ENCODE measurements at regions not wholly inside any gene's neighbourhood (a gene's known extent, or its start where the extent isn't known, plus 50 kb on each side); places are given as distances from the start of the nearest gene placed in this dataset.
"Not testable (repeated sequence)": the region's sequence is repeated elsewhere in the genome, so short reads cannot be mapped to it uniquely, and the experiment has no call there.

- H3K27me3 ChIP-seq (ENCODE audit: control insufficient read depth, insufficient read depth, low read length) = peaks cover 44% of the 10 kb centered on the region
- no peak overlapping the region for H3K9ac ChIP-seq (ENCODE audit: low read length)
- H3K27ac ChIP-seq (ENCODE audit: low read depth, low read length) = no peak overlapping the region
- no peaks in the 10 kb centered on the region for H3K36me3 ChIP-seq (ENCODE audit: control insufficient read depth, insufficient read depth, low read length)
- no peaks in the 10 kb centered on the region for H3K4me1 ChIP-seq (ENCODE audit: control insufficient read depth, insufficient read depth, low read length)
- no peak overlapping the region for H3K4me3 ChIP-seq (ENCODE audit: low read depth, low read length)
- H3K9me3 ChIP-seq (ENCODE audit: control insufficient read depth, insufficient read depth, low read depth, low read length) = no peaks in the 10 kb centered on the region
Observed at GRCh38 chrX:110938977-110939732, 143.5 kb upstream of the CHRDL1 start.

GRCh38 chrX:110924871-110925270 lies 129.3 kb upstream of the CHRDL1 start:
- no peak overlapping the region for H3K4me3 ChIP-seq (ENCODE audit: low read depth, low read length)
- H3K36me3 ChIP-seq (ENCODE audit: control insufficient read depth, insufficient read depth, low read length) = no peaks in the 10 kb centered on the region
- no peaks in the 10 kb centered on the region for H3K4me1 ChIP-seq (ENCODE audit: control insufficient read depth, insufficient read depth, low read length)
- no peak overlapping the region for H3K9ac ChIP-seq (ENCODE audit: low read length)
- H3K27me3 ChIP-seq (ENCODE audit: control insufficient read depth, insufficient read depth, low read length) = peaks cover 24% of the 10 kb centered on the region; the same call in 1 of the 2 replicates
- H3K9me3 ChIP-seq (ENCODE audit: control insufficient read depth, insufficient read depth, low read depth, low read length) = no peaks in the 10 kb centered on the region
- H3K27ac ChIP-seq (ENCODE audit: low read depth, low read length) = no peak overlapping the region

GRCh38 chrX:110920991-110921390 lies 125.4 kb upstream of the CHRDL1 start:
- H3K4me3 ChIP-seq (ENCODE audit: low read depth, low read length) = no peak overlapping the region
- no peak overlapping the region for H3K27ac ChIP-seq (ENCODE audit: low read depth, low read length)
- no peak overlapping the region for H3K9ac ChIP-seq (ENCODE audit: low read length)
- H3K36me3 ChIP-seq (ENCODE audit: control insufficient read depth, insufficient read depth, low read length) = no peaks in the 10 kb centered on the region
- H3K4me1 ChIP-seq (ENCODE audit: control insufficient read depth, insufficient read depth, low read length) = no peaks in the 10 kb centered on the region
- no peaks in the 10 kb centered on the region for H3K9me3 ChIP-seq (ENCODE audit: control insufficient read depth, insufficient read depth, low read depth, low read length)
- peaks cover 18% of the 10 kb centered on the region; the same call in 1 of the 2 replicates for H3K27me3 ChIP-seq (ENCODE audit: control insufficient read depth, insufficient read depth, low read length)

GRCh38 chrX:110915570-110915969 lies 120.0 kb upstream of the CHRDL1 start:
- H3K27ac ChIP-seq (ENCODE audit: low read depth, low read length) = no peak overlapping the region
- H3K27me3 ChIP-seq (ENCODE audit: control insufficient read depth, insufficient read depth, low read length) = peaks cover 36% of the 10 kb centered on the region; the same call in 1 of the 2 replicates
- no peaks in the 10 kb centered on the region for H3K4me1 ChIP-seq (ENCODE audit: control insufficient read depth, insufficient read depth, low read length)
- H3K9ac ChIP-seq (ENCODE audit: low read length) = no peak overlapping the region
- H3K4me3 ChIP-seq (ENCODE audit: low read depth, low read length) = no peak overlapping the region
- no peaks in the 10 kb centered on the region for H3K9me3 ChIP-seq (ENCODE audit: control insufficient read depth, insufficient read depth, low read depth, low read length)
- no peaks in the 10 kb centered on the region for H3K36me3 ChIP-seq (ENCODE audit: control insufficient read depth, insufficient read depth, low read length)

GRCh38 chrX:110915111-110915510 lies 119.5 kb upstream of the CHRDL1 start:
- no peak overlapping the region for H3K9ac ChIP-seq (ENCODE audit: low read length)
- peaks cover 36% of the 10 kb centered on the region; the same call in 1 of the 2 replicates for H3K27me3 ChIP-seq (ENCODE audit: control insufficient read depth, insufficient read depth, low read length)
- H3K27ac ChIP-seq (ENCODE audit: low read depth, low read length) = no peak overlapping the region
- no peak overlapping the region for H3K4me3 ChIP-seq (ENCODE audit: low read depth, low read length)
- no peaks in the 10 kb centered on the region for H3K4me1 ChIP-seq (ENCODE audit: control insufficient read depth, insufficient read depth, low read length)
- H3K9me3 ChIP-seq (ENCODE audit: control insufficient read depth, insufficient read depth, low read depth, low read length) = no peaks in the 10 kb centered on the region
- no peaks in the 10 kb centered on the region for H3K36me3 ChIP-seq (ENCODE audit: control insufficient read depth, insufficient read depth, low read length)

GRCh38 chrX:110914281-110914680 lies 118.7 kb upstream of the CHRDL1 start:
- no peak overlapping the region for H3K9ac ChIP-seq (ENCODE audit: low read length)
- no peaks in the 10 kb centered on the region for H3K9me3 ChIP-seq (ENCODE audit: control insufficient read depth, insufficient read depth, low read depth, low read length)
- H3K36me3 ChIP-seq (ENCODE audit: control insufficient read depth, insufficient read depth, low read length) = no peaks in the 10 kb centered on the region
- H3K4me3 ChIP-seq (ENCODE audit: low read depth, low read length) = no peak overlapping the region
- H3K27me3 ChIP-seq (ENCODE audit: control insufficient read depth, insufficient read depth, low read length) = peaks cover 29% of the 10 kb centered on the region; the same call in 1 of the 2 replicates
- no peak overlapping the region for H3K27ac ChIP-seq (ENCODE audit: low read depth, low read length)
- H3K4me1 ChIP-seq (ENCODE audit: control insufficient read depth, insufficient read depth, low read length) = no peaks in the 10 kb centered on the region

GRCh38 chrX:110904747-110905146 lies 109.1 kb upstream of the CHRDL1 start:
- H3K27me3 ChIP-seq (ENCODE audit: control insufficient read depth, insufficient read depth, low read length) = peaks cover 10% of the 10 kb centered on the region
- not testable (repeated sequence) for H3K27ac ChIP-seq (ENCODE audit: low read depth, low read length); H3K4me3 ChIP-seq (ENCODE audit: low read depth, low read length); H3K36me3 ChIP-seq (ENCODE audit: control insufficient read depth, insufficient read depth, low read length); H3K9ac ChIP-seq (ENCODE audit: low read length); H3K4me1 ChIP-seq (ENCODE audit: control insufficient read depth, insufficient read depth, low read length)
- peaks cover 25% of the 10 kb centered on the region for H3K9me3 ChIP-seq (ENCODE audit: control insufficient read depth, insufficient read depth, low read depth, low read length)

GRCh38 chrX:110881971-110882370 lies 86.4 kb upstream of the CHRDL1 start:
- no peak overlapping the region for H3K9ac ChIP-seq (ENCODE audit: low read length)
- no peak overlapping the region for H3K4me3 ChIP-seq (ENCODE audit: low read depth, low read length)
- peaks cover 8% of the 10 kb centered on the region for H3K9me3 ChIP-seq (ENCODE audit: control insufficient read depth, insufficient read depth, low read depth, low read length)
- peaks cover 8% of the 10 kb centered on the region; the same call in 1 of the 2 replicates for H3K27me3 ChIP-seq (ENCODE audit: control insufficient read depth, insufficient read depth, low read length)
- no peaks in the 10 kb centered on the region for H3K4me1 ChIP-seq (ENCODE audit: control insufficient read depth, insufficient read depth, low read length)
- no peaks in the 10 kb centered on the region for H3K36me3 ChIP-seq (ENCODE audit: control insufficient read depth, insufficient read depth, low read length)
- no peak overlapping the region for H3K27ac ChIP-seq (ENCODE audit: low read depth, low read length)

GRCh38 chrX:110877326-110877725 lies 81.7 kb upstream of the CHRDL1 start:
- H3K9me3 ChIP-seq (ENCODE audit: control insufficient read depth, insufficient read depth, low read depth, low read length) = peaks cover 8% of the 10 kb centered on the region
- H3K9ac ChIP-seq (ENCODE audit: low read length) = no peak overlapping the region
- no peak overlapping the region for H3K27ac ChIP-seq (ENCODE audit: low read depth, low read length)
- no peaks in the 10 kb centered on the region for H3K4me1 ChIP-seq (ENCODE audit: control insufficient read depth, insufficient read depth, low read length)
- no peaks in the 10 kb centered on the region for H3K36me3 ChIP-seq (ENCODE audit: control insufficient read depth, insufficient read depth, low read length)
- H3K27me3 ChIP-seq (ENCODE audit: control insufficient read depth, insufficient read depth, low read length) = peaks cover 6% of the 10 kb centered on the region; the same call in 1 of the 2 replicates
- no peak overlapping the region for H3K4me3 ChIP-seq (ENCODE audit: low read depth, low read length)

GRCh38 chrX:110871839-110872238 lies 76.2 kb upstream of the CHRDL1 start:
- no peaks in the 10 kb centered on the region for H3K4me1 ChIP-seq (ENCODE audit: control insufficient read depth, insufficient read depth, low read length)
- no peaks in the 10 kb centered on the region for H3K36me3 ChIP-seq (ENCODE audit: control insufficient read depth, insufficient read depth, low read length)
- H3K4me3 ChIP-seq (ENCODE audit: low read depth, low read length) = no peak overlapping the region
- no peak overlapping the region for H3K27ac ChIP-seq (ENCODE audit: low read depth, low read length)
- peaks cover 19% of the 10 kb centered on the region; the same call in 1 of the 2 replicates for H3K27me3 ChIP-seq (ENCODE audit: control insufficient read depth, insufficient read depth, low read length)
- H3K9me3 ChIP-seq (ENCODE audit: control insufficient read depth, insufficient read depth, low read depth, low read length) = no peaks in the 10 kb centered on the region
- H3K9ac ChIP-seq (ENCODE audit: low read length) = no peak overlapping the region

GRCh38 chrX:110866421-110866820 lies 70.8 kb upstream of the CHRDL1 start:
- Histone ChIP-seq H3K27ac (ENCODE audit: low read depth, low read length) (no peak overlapping the region), H3K9me3 (ENCODE audit: control insufficient read depth, insufficient read depth, low read depth, low read length) (no peaks in the 10 kb centered on the region), H3K36me3 (ENCODE audit: control insufficient read depth, insufficient read depth, low read length) (no peaks in the 10 kb centered on the region), H3K4me1 (ENCODE audit: control insufficient read depth, insufficient read depth, low read length) (no peaks in the 10 kb centered on the region), H3K9ac (ENCODE audit: low read length) (no peak overlapping the region), H3K4me3 (ENCODE audit: low read depth, low read length) (no peak overlapping the region), H3K27me3 (ENCODE audit: control insufficient read depth, insufficient read depth, low read length) (peaks cover 38% of the 10 kb centered on the region)
